ENCODE measurements at regions not wholly inside any gene's neighbourhood (a gene's known extent, or its start where the extent isn't known, plus 50 kb on each side); places are given as distances from the start of the nearest gene placed in this dataset.
A peak's percentile ranks its signal among the peaks of the same experiment; 100 is the strongest.

DNA sequence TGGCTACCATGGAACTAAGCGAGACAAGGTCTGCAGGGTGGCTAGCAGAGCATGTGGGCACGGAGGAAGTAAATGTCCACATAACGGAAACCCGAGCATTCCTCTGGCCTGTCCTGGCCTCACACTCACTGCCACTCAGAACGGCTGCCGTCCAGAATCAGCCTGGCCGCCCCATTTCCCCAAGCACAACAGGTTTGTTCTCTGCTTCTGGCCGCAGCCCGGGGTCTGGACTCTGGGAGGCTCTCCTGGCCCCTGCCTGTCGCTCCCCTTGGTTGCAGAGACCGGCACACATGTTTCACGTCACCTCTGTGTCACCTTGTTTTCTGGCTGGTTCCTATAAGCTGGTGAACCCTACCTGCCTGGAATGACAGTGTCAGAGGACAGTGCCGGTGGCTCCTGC is 69.3 kb downstream of the GLI2 start:
- TF ChIP-seq, protein P1, sequence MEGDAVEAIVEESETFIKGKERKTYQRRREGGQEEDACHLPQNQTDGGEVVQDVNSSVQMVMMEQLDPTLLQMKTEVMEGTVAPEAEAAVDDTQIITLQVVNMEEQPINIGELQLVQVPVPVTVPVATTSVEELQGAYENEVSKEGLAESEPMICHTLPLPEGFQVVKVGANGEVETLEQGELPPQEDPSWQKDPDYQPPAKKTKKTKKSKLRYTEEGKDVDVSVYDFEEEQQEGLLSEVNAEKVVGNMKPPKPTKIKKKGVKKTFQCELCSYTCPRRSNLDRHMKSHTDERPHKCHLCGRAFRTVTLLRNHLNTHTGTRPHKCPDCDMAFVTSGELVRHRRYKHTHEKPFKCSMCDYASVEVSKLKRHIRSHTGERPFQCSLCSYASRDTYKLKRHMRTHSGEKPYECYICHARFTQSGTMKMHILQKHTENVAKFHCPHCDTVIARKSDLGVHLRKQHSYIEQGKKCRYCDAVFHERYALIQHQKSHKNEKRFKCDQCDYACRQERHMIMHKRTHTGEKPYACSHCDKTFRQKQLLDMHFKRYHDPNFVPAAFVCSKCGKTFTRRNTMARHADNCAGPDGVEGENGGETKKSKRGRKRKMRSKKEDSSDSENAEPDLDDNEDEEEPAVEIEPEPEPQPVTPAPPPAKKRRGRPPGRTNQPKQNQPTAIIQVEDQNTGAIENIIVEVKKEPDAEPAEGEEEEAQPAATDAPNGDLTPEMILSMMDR (IDR thresholded peaks at IDR 0.05; ENCODE audit: unreplicated experiment in 3 of 3), result no peak
- Mint-ChIP-seq H3K4me1 (peaks cover 55% of the 10 kb centered on the region), H3K27me3 (ENCODE audit: low read depth) (peaks cover 35% of the 10 kb centered on the region), H3K36me3 (ENCODE audit: low read depth) (peaks cover 5% of the 10 kb centered on the region), H3K27ac (no peak overlapping the region), H3K9me3 (no peaks in the 10 kb centered on the region), H3K4me3 (no peak overlapping the region)

DNA sequence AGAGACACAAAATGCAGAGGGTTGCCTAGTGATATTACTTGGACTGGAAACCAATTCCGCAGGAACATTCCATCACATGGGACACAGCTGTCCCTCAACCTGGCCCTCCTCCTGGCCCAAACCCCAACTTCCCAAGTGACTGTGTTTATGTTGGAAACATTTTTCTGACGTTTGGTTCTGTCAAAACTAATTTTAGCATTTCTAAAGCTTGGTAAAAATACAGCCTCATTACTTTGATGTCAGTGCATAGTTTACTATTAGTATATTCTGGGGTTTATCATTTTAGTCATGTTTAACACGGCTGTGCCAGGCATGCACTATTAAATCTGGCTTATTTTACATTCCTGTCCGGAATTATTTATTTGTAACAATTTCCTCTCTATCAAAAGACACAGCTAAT is 69.9 kb downstream of the GLI2 start:
- TF ChIP-seq, protein P1 (IDR thresholded peaks at IDR 0.05; ENCODE audit: unreplicated experiment in 3 of 3), result no peak
- Mint-ChIP-seq H3K36me3 (ENCODE audit: low read depth) (peaks cover 4% of the 10 kb centered on the region), H3K27ac (peak overlapping the region in 2 of 3 experiments; percentile 10 to 81), H3K27me3 (ENCODE audit: low read depth) (peaks cover 40% of the 10 kb centered on the region), H3K4me3 (no peak overlapping the region), H3K4me1 (peaks cover 54% of the 10 kb centered on the region), H3K9me3 (no peaks in the 10 kb centered on the region)

DNA sequence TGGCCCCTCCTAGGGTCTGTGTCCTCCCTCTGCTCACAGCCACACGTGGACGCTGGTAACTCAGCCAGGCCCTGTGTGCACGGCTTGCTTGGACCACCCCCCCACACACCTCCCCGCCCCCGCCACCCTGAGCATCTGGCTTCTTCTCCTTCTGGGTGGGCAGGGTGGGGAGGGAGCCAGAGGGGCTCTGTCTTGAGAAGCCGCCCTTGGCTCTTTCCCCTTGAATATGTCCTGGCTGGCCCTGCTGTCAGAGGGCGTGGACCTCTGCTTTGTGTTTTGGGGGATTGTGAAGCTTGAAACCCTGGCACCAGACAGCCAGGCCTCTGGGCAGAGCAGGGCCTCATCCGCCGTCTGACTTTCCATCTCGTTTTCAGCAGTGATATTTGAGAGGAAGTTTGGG is 72.1 kb downstream of the GLI2 start:
- Mint-ChIP-seq H3K27me3 (ENCODE audit: low read depth) (peaks cover 46% of the 10 kb centered on the region), H3K36me3 (ENCODE audit: low read depth) (peaks cover 14% of the 10 kb centered on the region)
- TF ChIP-seq, protein P1 (IDR thresholded peaks at IDR 0.05; ENCODE audit: unreplicated experiment in 3 of 3), result no peak

DNA sequence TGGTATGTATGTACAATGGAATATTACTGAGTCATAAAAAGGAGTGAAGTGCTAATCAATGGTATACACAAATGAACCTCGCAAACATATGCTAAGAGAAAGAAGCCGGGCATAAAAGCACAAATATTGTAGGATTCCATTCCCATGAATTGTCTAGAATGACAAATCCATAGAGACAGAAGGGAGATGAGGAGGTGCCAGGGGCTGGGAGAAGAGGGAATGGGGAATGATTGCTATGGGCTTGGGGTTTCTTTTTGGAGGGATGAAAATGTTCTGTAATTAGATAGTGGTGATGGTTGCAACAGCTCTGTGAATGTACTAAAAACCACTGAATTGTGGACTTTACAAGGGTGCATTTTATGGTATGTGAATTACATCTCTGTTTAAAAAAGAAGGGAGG is 73.5 kb downstream of the GLI2 start:
- Mint-ChIP-seq H3K4me1 (peaks cover 25% of the 10 kb centered on the region), H3K27me3 (ENCODE audit: low read depth) (peaks cover 45% of the 10 kb centered on the region), H3K9me3 (no peaks in the 10 kb centered on the region), H3K27ac (no peak overlapping the region), H3K36me3 (ENCODE audit: low read depth) (peaks cover 20% of the 10 kb centered on the region), H3K4me3 (no peak overlapping the region)
- TF ChIP-seq, protein P1 (IDR thresholded peaks at IDR 0.05; ENCODE audit: unreplicated experiment in 3 of 3), result no peak

More for the DNA sequence above, 72.1 kb downstream of the GLI2 start:
- H3K4me3 Mint-ChIP-seq, result no peak overlapping the region
- H3K4me1 Mint-ChIP-seq, result peaks cover 38% of the 10 kb centered on the region
- H3K9me3 Mint-ChIP-seq, result no peaks in the 10 kb centered on the region
- H3K27ac Mint-ChIP-seq, result no peak overlapping the region

DNA sequence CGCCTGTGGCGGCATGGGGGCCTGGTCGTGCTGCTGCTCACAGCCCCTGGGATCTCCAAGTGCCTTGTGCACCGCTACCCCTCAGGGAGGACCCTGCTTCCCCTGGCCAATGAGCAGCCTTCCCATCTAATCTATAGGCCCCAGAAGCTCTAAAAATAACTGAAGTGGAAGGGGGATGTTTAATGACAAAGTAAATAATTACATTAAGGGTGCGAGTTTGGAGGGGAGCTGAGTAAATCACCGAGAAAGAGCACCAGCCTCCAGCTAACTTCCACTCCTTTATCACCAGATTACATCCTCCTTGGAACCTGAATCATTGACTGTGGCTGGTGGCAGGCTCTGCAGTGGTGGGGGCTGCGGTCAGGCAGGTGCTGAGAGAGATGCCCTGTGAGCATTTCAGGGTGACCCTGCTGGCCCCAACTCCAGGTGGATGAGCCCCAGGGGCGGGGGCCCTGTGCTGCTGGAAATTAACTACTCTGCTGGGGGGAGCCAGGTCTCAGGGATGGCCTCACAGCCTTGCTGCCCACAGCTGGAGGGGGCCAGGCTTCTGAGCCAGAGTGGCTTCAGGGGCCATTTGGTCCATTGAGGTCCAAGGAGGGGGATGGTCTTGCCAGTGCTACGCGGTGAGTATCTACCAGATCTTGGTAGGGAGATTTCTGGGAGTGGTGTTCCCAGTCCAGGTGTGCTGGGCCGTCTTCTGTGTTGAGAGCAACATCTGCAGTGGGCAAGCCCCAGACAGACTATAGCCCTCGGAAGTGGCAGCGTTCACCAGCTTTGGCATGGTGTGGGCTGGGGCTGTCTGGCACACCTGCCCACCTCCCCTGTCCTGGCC is 74.2 kb downstream of the GLI2 start:
- Mint-ChIP-seq H3K27ac (no peak overlapping the region), H3K4me3 (no peak overlapping the region), H3K36me3 (ENCODE audit: low read depth) (peaks cover 20% of the 10 kb centered on the region), H3K27me3 (ENCODE audit: low read depth) (peaks cover 43% of the 10 kb centered on the region), H3K4me1 (peaks cover 18% of the 10 kb centered on the region), H3K9me3 (no peaks in the 10 kb centered on the region)
- TF ChIP-seq, protein P1 (IDR thresholded peaks at IDR 0.05; ENCODE audit: unreplicated experiment in 3 of 3), result no peak

DNA sequence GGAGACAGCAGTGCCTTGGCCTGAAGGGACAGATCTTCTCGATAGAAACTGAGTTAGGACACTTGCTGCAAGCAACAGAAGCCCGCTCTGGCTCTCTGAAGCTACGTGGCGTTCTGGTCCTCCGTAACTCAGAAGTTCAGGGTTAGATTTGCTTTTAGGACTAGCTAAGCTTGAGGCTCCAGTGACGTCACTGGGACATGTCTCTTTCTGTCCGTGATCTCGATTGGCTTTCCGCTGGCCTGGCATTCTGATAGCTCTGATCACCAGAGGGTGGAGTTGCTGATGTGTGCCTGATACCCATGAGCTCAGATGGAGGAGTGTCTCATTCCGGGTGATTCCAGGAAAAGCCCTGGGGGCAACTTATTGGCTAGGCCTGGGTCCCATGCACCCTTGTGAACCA is 75.0 kb downstream of the GLI2 start:
- Mint-ChIP-seq H3K9me3 (no peaks in the 10 kb centered on the region), H3K27ac (no peak overlapping the region), H3K4me3 (no peak overlapping the region), H3K27me3 (ENCODE audit: low read depth) (peaks cover 43% of the 10 kb centered on the region), H3K36me3 (ENCODE audit: low read depth) (peaks cover 20% of the 10 kb centered on the region), H3K4me1 (peaks cover 13% of the 10 kb centered on the region)
- TF ChIP-seq, protein P1 (IDR thresholded peaks at IDR 0.05; ENCODE audit: unreplicated experiment in 3 of 3), result no peak

Data from nephron (organoid).